Ishikawa (cell line): ENCODE measurements at regions not wholly inside any gene's neighbourhood (a gene's known extent, or its start where the extent isn't known, plus 50 kb on each side); places are given as distances from the start of the nearest gene placed in this dataset.

Experiments used
- CEBPB ChIP-seq: IDR thresholded peaks from 2 replicates; pipeline ENCODE4 v1.6.1; 2012
- CREB1 ChIP-seq: IDR thresholded peaks from 2 replicates; pipeline ENCODE4 v1.6.1; 2012; ENCODE audit warnings: low read depth
- EGR1 ChIP-seq: IDR thresholded peaks from 2 replicates; pipeline ENCODE4 v1.6.1; 2012
- EP300 ChIP-seq: IDR thresholded peaks from 2 replicates; pipeline ENCODE4 v1.6.1; 2012; ENCODE audit warnings: borderline replicate concordance
- FOXM1 ChIP-seq: IDR thresholded peaks from 2 replicates; pipeline ENCODE4 v1.6.1; 2012; ENCODE audit warnings: low read depth, borderline replicate concordance
- NFIC ChIP-seq: IDR thresholded peaks from 2 replicates; pipeline ENCODE4 v1.6.1; 2012
- RAD21 ChIP-seq: IDR thresholded peaks from 2 replicates; pipeline ENCODE4 v1.6.1; 2012; ENCODE audit warnings: low read depth
- TAF1 ChIP-seq: IDR thresholded peaks from 2 replicates; pipeline ENCODE4 v1.6.1; 2012; ENCODE audit warnings: low read depth, mild to moderate bottlenecking
- TCF12 ChIP-seq: IDR thresholded peaks from 2 replicates; pipeline ENCODE4 v1.6.1; 2012; ENCODE audit warnings: low read depth
- TEAD4 ChIP-seq: IDR thresholded peaks from 2 replicates; pipeline ENCODE4 v1.6.1; 2012
- YY1 ChIP-seq: IDR thresholded peaks from 2 replicates; pipeline ENCODE4 v1.6.1; 2012; ENCODE audit warnings: low read depth
- ZBTB7A ChIP-seq: IDR thresholded peaks from 2 replicates; pipeline ENCODE4 v1.6.1; 2012; ENCODE audit warnings: low read depth
- TF ChIP-seq, protein P1 (sequence below): IDR thresholded peaks from 2 replicates; pipeline ENCODE4 v1.6.1; 2012
- TF ChIP-seq, protein P2 (sequence below): IDR thresholded peaks from 2 replicates; pipeline ENCODE4 v1.6.1; 2012; ENCODE audit warnings: low read depth, mild to moderate bottlenecking
- TF ChIP-seq, protein P3 (sequence below): IDR thresholded peaks from 2 replicates; pipeline ENCODE4 v1.6.1; 2012

DNA sequence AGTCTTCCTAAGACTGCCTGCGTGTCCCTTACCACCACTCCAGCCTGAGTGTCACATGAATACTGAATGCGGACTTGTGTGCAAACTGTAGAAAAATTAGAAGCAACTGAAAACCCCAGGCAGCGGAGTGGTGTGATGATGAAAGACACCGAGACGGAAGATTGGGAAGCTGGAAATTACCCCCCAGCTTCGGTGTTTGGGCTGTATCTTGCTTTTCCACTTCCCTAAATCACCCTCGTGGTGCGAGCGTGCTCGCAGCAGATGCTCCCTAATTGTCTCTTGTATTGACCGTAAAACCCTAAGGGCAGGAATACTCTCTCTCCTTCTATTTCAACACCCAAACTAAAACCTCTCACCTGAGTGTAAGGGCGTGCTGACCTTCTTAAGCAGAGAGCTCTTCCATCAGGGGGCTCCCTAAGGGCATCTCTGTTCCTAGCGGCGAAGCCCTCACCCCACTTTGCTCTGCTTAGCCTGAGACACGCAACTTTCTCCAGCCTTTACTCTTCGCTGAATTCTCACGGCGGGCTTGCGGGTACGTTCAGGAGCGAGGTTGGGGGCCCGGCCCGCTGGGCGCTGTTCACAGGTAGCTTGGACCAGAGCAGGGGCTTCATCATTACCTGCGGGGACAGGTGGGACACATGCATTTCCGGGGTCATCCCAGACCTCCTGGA lies 62.4 kb downstream of the CRYBB2 start:
- TF ChIP-seq CREB1 (no peak), TEAD4 (no peak)

DNA sequence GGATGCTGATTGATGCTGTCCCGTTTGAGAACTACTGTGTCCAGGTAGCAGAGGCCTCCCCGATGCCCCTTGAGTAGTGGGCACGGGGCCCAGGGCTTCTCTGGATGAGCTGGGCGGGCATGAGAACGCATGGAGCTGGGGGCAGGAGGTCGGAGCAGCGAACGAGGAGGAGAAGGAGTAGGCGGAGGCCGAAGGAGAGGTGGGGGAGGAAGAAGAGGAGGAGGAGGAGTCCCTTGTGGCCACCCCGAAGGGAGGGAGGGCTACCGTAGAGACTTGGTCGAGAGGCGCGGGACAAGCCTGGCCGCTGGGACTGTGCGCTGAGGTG lies 62.9 kb downstream of the CRYBB2 start:
- TF ChIP-seq RAD21 (no peak), TCF12 (no peak), NFIC (no peak), EP300 (no peak), ZBTB7A (no peak), CEBPB (no peak), YY1 (no peak), FOXM1 (no peak), TAF1 (no peak), EGR1 (no peak), CREB1 (no peak), TEAD4 (no peak)
- TF ChIP-seq, protein P1, sequence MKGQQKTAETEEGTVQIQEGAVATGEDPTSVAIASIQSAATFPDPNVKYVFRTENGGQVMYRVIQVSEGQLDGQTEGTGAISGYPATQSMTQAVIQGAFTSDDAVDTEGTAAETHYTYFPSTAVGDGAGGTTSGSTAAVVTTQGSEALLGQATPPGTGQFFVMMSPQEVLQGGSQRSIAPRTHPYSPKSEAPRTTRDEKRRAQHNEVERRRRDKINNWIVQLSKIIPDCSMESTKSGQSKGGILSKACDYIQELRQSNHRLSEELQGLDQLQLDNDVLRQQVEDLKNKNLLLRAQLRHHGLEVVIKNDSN, result no peak
- TF ChIP-seq, protein P2, sequence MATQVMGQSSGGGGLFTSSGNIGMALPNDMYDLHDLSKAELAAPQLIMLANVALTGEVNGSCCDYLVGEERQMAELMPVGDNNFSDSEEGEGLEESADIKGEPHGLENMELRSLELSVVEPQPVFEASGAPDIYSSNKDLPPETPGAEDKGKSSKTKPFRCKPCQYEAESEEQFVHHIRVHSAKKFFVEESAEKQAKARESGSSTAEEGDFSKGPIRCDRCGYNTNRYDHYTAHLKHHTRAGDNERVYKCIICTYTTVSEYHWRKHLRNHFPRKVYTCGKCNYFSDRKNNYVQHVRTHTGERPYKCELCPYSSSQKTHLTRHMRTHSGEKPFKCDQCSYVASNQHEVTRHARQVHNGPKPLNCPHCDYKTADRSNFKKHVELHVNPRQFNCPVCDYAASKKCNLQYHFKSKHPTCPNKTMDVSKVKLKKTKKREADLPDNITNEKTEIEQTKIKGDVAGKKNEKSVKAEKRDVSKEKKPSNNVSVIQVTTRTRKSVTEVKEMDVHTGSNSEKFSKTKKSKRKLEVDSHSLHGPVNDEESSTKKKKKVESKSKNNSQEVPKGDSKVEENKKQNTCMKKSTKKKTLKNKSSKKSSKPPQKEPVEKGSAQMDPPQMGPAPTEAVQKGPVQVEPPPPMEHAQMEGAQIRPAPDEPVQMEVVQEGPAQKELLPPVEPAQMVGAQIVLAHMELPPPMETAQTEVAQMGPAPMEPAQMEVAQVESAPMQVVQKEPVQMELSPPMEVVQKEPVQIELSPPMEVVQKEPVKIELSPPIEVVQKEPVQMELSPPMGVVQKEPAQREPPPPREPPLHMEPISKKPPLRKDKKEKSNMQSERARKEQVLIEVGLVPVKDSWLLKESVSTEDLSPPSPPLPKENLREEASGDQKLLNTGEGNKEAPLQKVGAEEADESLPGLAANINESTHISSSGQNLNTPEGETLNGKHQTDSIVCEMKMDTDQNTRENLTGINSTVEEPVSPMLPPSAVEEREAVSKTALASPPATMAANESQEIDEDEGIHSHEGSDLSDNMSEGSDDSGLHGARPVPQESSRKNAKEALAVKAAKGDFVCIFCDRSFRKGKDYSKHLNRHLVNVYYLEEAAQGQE, result no peak
- TF ChIP-seq, protein P3, sequence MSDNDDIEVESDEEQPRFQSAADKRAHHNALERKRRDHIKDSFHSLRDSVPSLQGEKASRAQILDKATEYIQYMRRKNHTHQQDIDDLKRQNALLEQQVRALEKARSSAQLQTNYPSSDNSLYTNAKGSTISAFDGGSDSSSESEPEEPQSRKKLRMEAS, result no peak

DNA sequence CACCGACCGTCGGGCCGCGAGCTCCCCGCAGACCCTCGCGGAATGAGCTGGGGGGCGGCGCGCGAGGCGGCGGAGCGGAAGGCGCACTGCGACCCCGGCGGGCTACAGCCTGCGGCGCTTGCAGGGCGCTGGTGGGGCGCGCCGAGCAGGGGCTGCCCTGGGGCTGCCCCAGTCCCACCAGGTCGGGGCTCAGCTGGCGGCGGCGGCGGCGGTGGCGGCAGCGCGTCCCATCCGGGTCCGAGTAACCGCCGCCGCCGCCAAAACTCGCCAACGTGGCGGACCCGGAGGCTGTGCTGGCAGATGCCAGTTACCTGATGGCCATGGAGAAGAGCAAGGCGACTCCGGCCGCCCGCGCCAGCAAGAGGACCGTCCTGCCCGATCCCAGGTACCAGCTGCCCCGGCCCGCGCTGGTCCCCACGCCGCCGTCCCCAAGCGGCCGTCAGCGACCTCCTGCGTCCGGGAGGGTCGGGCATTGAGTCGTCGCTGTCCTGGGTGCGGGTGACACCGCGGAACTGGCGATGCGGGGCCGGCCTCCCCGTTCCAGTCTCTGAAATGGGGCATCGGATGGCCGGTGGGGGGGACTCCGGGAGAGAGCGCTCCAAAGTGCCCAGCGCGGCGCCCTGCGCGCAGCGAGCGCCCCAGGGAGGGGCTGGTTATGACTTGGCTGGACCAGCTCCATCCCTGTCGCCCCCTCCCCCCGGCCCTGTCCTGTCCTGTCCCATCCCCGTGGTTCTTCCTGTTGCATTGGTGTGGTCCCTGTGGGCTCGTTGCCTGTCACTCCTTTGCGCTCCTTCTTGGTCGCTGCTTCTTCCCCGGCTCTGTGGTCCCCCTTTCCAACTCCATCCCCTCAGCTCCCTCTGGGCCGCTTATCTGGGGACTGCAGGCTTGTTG lies 63.5 kb downstream of the CRYBB2 start:
- TF ChIP-seq ZBTB7A (no peak), CEBPB (no peak), RAD21 (no peak), FOXM1 (no peak), YY1 (no peak), EGR1 (no peak), CREB1 (no peak), TCF12 (no peak), TAF1 (no peak), EP300 (no peak), TEAD4 (no peak), NFIC (no peak)
- TF ChIP-seq, protein P3, result no peak
- TF ChIP-seq, protein P1, result no peak
- TF ChIP-seq, protein P2, result no peak

DNA sequence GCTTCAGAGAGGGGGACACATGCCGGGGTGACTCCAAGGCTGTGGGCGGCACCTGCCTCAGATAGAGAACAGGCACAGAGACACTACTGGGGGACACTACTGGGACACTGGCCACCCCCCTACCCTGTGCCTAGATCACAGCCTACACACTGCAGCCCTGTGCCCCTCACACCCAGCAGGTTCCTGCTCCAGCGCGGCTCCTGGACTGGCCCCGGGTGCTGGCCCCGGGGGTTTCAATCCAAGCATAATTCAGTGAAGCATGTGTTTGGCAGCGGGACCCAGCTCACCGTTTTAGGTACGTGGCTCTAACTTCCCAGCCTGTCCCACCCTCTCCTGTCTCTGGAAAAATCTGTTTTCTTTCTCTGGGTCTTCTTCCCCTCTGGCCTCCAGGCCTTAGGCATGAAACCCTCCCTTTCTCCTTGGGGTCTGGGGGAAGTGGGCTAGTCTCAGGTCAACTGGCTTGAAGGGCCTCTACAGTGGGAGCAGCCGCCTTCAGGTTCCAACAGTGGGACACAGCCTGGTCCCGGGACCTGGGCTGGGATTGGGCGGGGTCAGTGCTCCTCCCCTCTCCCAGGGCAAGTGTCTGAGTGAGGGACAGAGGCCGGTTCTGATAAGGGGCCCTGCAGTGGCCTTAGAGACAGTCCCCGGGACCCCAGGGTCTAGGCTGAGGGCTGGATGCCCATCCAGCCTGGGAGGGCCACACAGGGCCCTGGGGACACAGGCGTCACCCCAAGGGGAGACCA lies 98.8 kb downstream of the CRYBB2 start:
- TF ChIP-seq TEAD4 (no peak), TCF12 (no peak), EGR1 (no peak), ZBTB7A (no peak), YY1 (no peak), RAD21 (no peak), CEBPB (no peak), EP300 (no peak), FOXM1 (no peak), TAF1 (no peak), NFIC (no peak)
- TF ChIP-seq, protein P3, result no peak
- TF ChIP-seq, protein P1, result no peak
- TF ChIP-seq, protein P2, result no peak
